Astrocyte (in vitro differentiated cells and primary cell): ENCODE measurements at regions not wholly inside any gene's neighbourhood (a gene's known extent, or its start where the extent isn't known, plus 50 kb on each side); places are given as distances from the start of the nearest gene placed in this dataset.

Source experiments
- DNase-seq: peaks from one replicate; pipeline ENCODE4 v3.0.0-alpha.2; 2010; ENCODE audit warnings: low read depth
- FAIRE-seq: peaks from 2 replicates; lab custom pipeline; 2011; peaks lifted over from hg19 to GRCh38; lab: Jason Lieb, UNC
- H2AFZ ChIP-seq: 2 replicates; pipeline ENCODE4 v1.6.0; 2012; ENCODE audit warnings: low read depth, low read length, inconsistent platforms
- H3K27ac ChIP-seq: 2 replicates; pipeline ENCODE4 v1.5.1; 2011; ENCODE audit warnings: low read depth, low read length, inconsistent platforms
- H3K27me3 ChIP-seq: 2 replicates; pipeline ENCODE4 v1.6.0; 2011; ENCODE audit warnings: low read length, inconsistent platforms; ENCODE audit not compliant: insufficient read depth
- H3K36me3 ChIP-seq: 2 replicates; pipeline ENCODE4 v1.5.1; 2011; ENCODE audit warnings: low read length, inconsistent platforms; ENCODE audit not compliant: insufficient read depth
- H3K4me1 ChIP-seq: 2 replicates; pipeline ENCODE4 v1.5.1; 2011; ENCODE audit warnings: low read length, inconsistent platforms; ENCODE audit not compliant: insufficient read depth
- H3K4me2 ChIP-seq: 2 replicates; pipeline ENCODE4 v1.6.0; 2012; ENCODE audit warnings: low read length, inconsistent platforms
- H3K4me3 ChIP-seq: 2 replicates; pipeline ENCODE4 v1.5.1; 2011; ENCODE audit warnings: low read depth, mild to moderate bottlenecking, low read length, inconsistent platforms; ENCODE audit not compliant: insufficient read depth
- H3K79me2 ChIP-seq: 2 replicates; pipeline ENCODE4 v1.6.0; 2012; ENCODE audit warnings: mild to moderate bottlenecking, low read length, inconsistent platforms; ENCODE audit not compliant: insufficient read depth
- H3K9ac ChIP-seq: 2 replicates; pipeline ENCODE4 v1.6.0; 2012; ENCODE audit warnings: mild to moderate bottlenecking, low read length, inconsistent platforms
- H3K9me3 ChIP-seq: 2 replicates; pipeline ENCODE4 v1.5.1; 2012; ENCODE audit warnings: low read depth, mild to moderate bottlenecking, low read length, inconsistent platforms; ENCODE audit not compliant: insufficient read depth
- H4K20me1 ChIP-seq: 2 replicates; pipeline ENCODE4 v1.6.0; 2012; ENCODE audit warnings: low read length, inconsistent platforms; ENCODE audit not compliant: insufficient read depth
- H3K27ac Mint-ChIP-seq: one replicate; pipeline ENCODE4 v1.8.0; 2021; ENCODE audit warnings: mild to moderate bottlenecking, mixed read lengths; ENCODE audit not compliant: unreplicated experiment
- H3K27me3 Mint-ChIP-seq: one replicate; pipeline ENCODE4 v1.8.0; 2021; ENCODE audit warnings: low read depth, mixed read lengths; ENCODE audit not compliant: unreplicated experiment
- H3K36me3 Mint-ChIP-seq: one replicate; pipeline ENCODE4 v1.8.0; 2021; ENCODE audit warnings: low read depth, mixed read lengths; ENCODE audit not compliant: unreplicated experiment
- H3K4me1 Mint-ChIP-seq: one replicate; pipeline ENCODE4 v1.8.0; 2021; ENCODE audit warnings: low read depth, mixed read lengths; ENCODE audit not compliant: unreplicated experiment
- H3K4me3 Mint-ChIP-seq: one replicate; pipeline ENCODE4 v1.8.0; 2021; ENCODE audit warnings: mild to moderate bottlenecking, moderate library complexity, mixed read lengths; ENCODE audit not compliant: unreplicated experiment
- H3K9me3 Mint-ChIP-seq: one replicate; pipeline ENCODE4 v1.8.0; 2021; ENCODE audit warnings: mild to moderate bottlenecking, mixed read lengths; ENCODE audit not compliant: unreplicated experiment
- CTCF ChIP-seq: IDR thresholded peaks from 2 replicates; pipeline ENCODE4 v1.5.1; 2011; ENCODE audit warnings: low read depth, mild to moderate bottlenecking, inconsistent platforms, low read length, moderate library complexity; ENCODE audit not compliant: insufficient read depth
- EZH2 ChIP-seq: IDR thresholded peaks from 2 replicates; pipeline ENCODE4 v1.6.1; 2012; ENCODE audit warnings: mild to moderate bottlenecking, low read length, inconsistent platforms; ENCODE audit not compliant: insufficient read depth

- Mint-ChIP-seq H3K27me3 (peaks cover 2% of the 10 kb centered on the region), H3K4me3 (no peak overlapping the region), H3K9me3 (no peaks in the 10 kb centered on the region), H3K4me1 (peaks cover 3% of the 10 kb centered on the region), H3K27ac (peak overlapping the region; percentile 58), H3K36me3 (no peaks in the 10 kb centered on the region)
- Histone ChIP-seq H3K9me3 (no peaks in the 10 kb centered on the region), H3K36me3 (no peaks in the 10 kb centered on the region), H3K27me3 (no peaks in the 10 kb centered on the region), H3K4me2 (no peak overlapping the region), H3K79me2 (no peaks in the 10 kb centered on the region), H3K4me1 (no peaks in the 10 kb centered on the region), H4K20me1 (no peaks in the 10 kb centered on the region), H3K27ac (no peak overlapping the region), H2AFZ (no peak overlapping the region), H3K4me3 (no peak overlapping the region), H3K9ac (no peak overlapping the region)
- TF ChIP-seq EZH2 (no peak), CTCF (no peak)
- DNase-seq (no peak), FAIRE-seq (no peak)
Measured at GRCh38 chr9:105864248-105864898, 170.0 kb downstream of the TMEM38B start.

- Histone ChIP-seq H3K27me3 (no peaks in the 10 kb centered on the region), H3K4me2 (no peak overlapping the region), H3K4me1 (no peaks in the 10 kb centered on the region), H2AFZ (no peak overlapping the region), H3K9ac (no peak overlapping the region), H4K20me1 (no peaks in the 10 kb centered on the region), H3K36me3 (no peaks in the 10 kb centered on the region), H3K79me2 (no peaks in the 10 kb centered on the region), H3K9me3 (no peaks in the 10 kb centered on the region), H3K27ac (no peak overlapping the region), H3K4me3 (no peak overlapping the region)
- no peak for TF ChIP-seq CTCF
- no peak for TF ChIP-seq EZH2
- no peak for FAIRE-seq
- no peaks in the 10 kb centered on the region for H3K36me3 Mint-ChIP-seq
- no peak overlapping the region for H3K27ac Mint-ChIP-seq
- H3K4me3 Mint-ChIP-seq = no peak overlapping the region
- H3K4me1 Mint-ChIP-seq = peaks cover 3% of the 10 kb centered on the region
- no peak for DNase-seq
- peaks cover 2% of the 10 kb centered on the region for H3K27me3 Mint-ChIP-seq
- peaks cover 2% of the 10 kb centered on the region for H3K9me3 Mint-ChIP-seq
Measured at GRCh38 chr9:105865285-105865684, 170.9 kb downstream of the TMEM38B start.

- no peaks in the 10 kb centered on the region for H3K36me3 ChIP-seq
- TF ChIP-seq CTCF = no peak
- no peak for TF ChIP-seq EZH2
- H3K4me2 ChIP-seq = no peak overlapping the region
- H3K9ac ChIP-seq = no peak overlapping the region
- no peaks in the 10 kb centered on the region for H3K9me3 ChIP-seq
- no peak for FAIRE-seq
- no peaks in the 10 kb centered on the region for H3K4me1 ChIP-seq
- Mint-ChIP-seq H3K9me3 (peaks cover 2% of the 10 kb centered on the region), H3K4me1 (no peaks in the 10 kb centered on the region), H3K27ac (no peak overlapping the region), H3K4me3 (no peak overlapping the region), H3K27me3 (peaks cover 4% of the 10 kb centered on the region), H3K36me3 (no peaks in the 10 kb centered on the region)
- no peak overlapping the region for H3K27ac ChIP-seq
- no peak overlapping the region for H2AFZ ChIP-seq
- no peaks in the 10 kb centered on the region for H3K79me2 ChIP-seq
- no peak overlapping the region for H3K4me3 ChIP-seq
- no peaks in the 10 kb centered on the region for H4K20me1 ChIP-seq
- no peak for DNase-seq
- H3K27me3 ChIP-seq = no peaks in the 10 kb centered on the region
Measured at GRCh38 chr9:105871540-105871939, 177.2 kb downstream of the TMEM38B start.
